ENCODE measurements at regions not wholly inside any gene's neighbourhood (a gene's known extent, or its start where the extent isn't known, plus 50 kb on each side); places are given as distances from the start of the nearest gene placed in this dataset.

- DNase-seq (ENCODE audit: low spot score) (no peak), ATAC-seq (ENCODE audit: low read depth) (no peak)
- H3K4me1 ChIP-seq (ENCODE audit: insufficient read depth, poor library complexity, severe bottlenecking), result peaks cover 17% of the 10 kb centered on the region
- no peak overlapping the region for H3K4me3 ChIP-seq (ENCODE audit: severe bottlenecking)
- no peak for TF ChIP-seq CTCF (IDR thresholded peaks at IDR 0.05; ENCODE audit: poor library complexity, severe bottlenecking)
- H3K36me3 ChIP-seq (ENCODE audit: low read depth), result no peaks in the 10 kb centered on the region
- no peaks in the 10 kb centered on the region for H3K27me3 ChIP-seq (ENCODE audit: insufficient read depth, poor library complexity, severe bottlenecking)
- no peak overlapping the region for H3K27ac ChIP-seq (ENCODE audit: poor library complexity, severe bottlenecking)
- H3K9me3 ChIP-seq (ENCODE audit: severe bottlenecking), result no peaks in the 10 kb centered on the region
Measured at GRCh38 chr4:30535255-30535654, 184.9 kb upstream of the PCDH7 start.

- no peaks in the 10 kb centered on the region for H3K9me3 ChIP-seq (ENCODE audit: severe bottlenecking)
Measured at GRCh38 chr4:30536231-30536630, 183.9 kb upstream of the PCDH7 start.

GRCh38 chr4:30537456-30537855, 182.7 kb upstream of the PCDH7 start:
- Histone ChIP-seq H3K36me3 (ENCODE audit: low read depth) (no peaks in the 10 kb centered on the region), H3K9me3 (ENCODE audit: severe bottlenecking) (no peaks in the 10 kb centered on the region), H3K27me3 (ENCODE audit: insufficient read depth, poor library complexity, severe bottlenecking) (no peaks in the 10 kb centered on the region), H3K4me1 (ENCODE audit: insufficient read depth, poor library complexity, severe bottlenecking) (peaks cover 17% of the 10 kb centered on the region), H3K4me3 (ENCODE audit: severe bottlenecking) (no peak overlapping the region), H3K27ac (ENCODE audit: poor library complexity, severe bottlenecking) (peak overlapping the region; percentile 23)
- ATAC-seq (ENCODE audit: low read depth) (peak; percentile 96), DNase-seq (ENCODE audit: low spot score) (no peak)
- no peak for TF ChIP-seq CTCF (IDR thresholded peaks at IDR 0.05; ENCODE audit: poor library complexity, severe bottlenecking)

More at GRCh38 chr4:30536231-30536630, 183.9 kb upstream of the PCDH7 start:
- no peak for ATAC-seq (ENCODE audit: low read depth)
- Histone ChIP-seq H3K36me3 (ENCODE audit: low read depth) (no peaks in the 10 kb centered on the region), H3K27me3 (ENCODE audit: insufficient read depth, poor library complexity, severe bottlenecking) (no peaks in the 10 kb centered on the region), H3K4me1 (ENCODE audit: insufficient read depth, poor library complexity, severe bottlenecking) (peaks cover 17% of the 10 kb centered on the region), H3K27ac (ENCODE audit: poor library complexity, severe bottlenecking) (no peak overlapping the region), H3K4me3 (ENCODE audit: severe bottlenecking) (no peak overlapping the region)
- no peak for TF ChIP-seq CTCF (IDR thresholded peaks at IDR 0.05; ENCODE audit: poor library complexity, severe bottlenecking)
- DNase-seq (ENCODE audit: low spot score), result no peak

GRCh38 chr4:30538794-30539193, 181.4 kb upstream of the PCDH7 start:
- Histone ChIP-seq H3K27me3 (ENCODE audit: insufficient read depth, poor library complexity, severe bottlenecking) (no peaks in the 10 kb centered on the region), H3K27ac (ENCODE audit: poor library complexity, severe bottlenecking) (no peak overlapping the region), H3K4me3 (ENCODE audit: severe bottlenecking) (no peak overlapping the region), H3K9me3 (ENCODE audit: severe bottlenecking) (no peaks in the 10 kb centered on the region), H3K4me1 (ENCODE audit: insufficient read depth, poor library complexity, severe bottlenecking) (peaks cover 17% of the 10 kb centered on the region), H3K36me3 (ENCODE audit: low read depth) (no peaks in the 10 kb centered on the region)
- ATAC-seq (ENCODE audit: low read depth) (no peak), DNase-seq (ENCODE audit: low spot score) (no peak)
- no peak for TF ChIP-seq CTCF (IDR thresholded peaks at IDR 0.05; ENCODE audit: poor library complexity, severe bottlenecking)

GRCh38 chr4:30543057-30543456, 177.1 kb upstream of the PCDH7 start:
- Histone ChIP-seq H3K9me3 (ENCODE audit: severe bottlenecking) (no peaks in the 10 kb centered on the region), H3K27ac (ENCODE audit: poor library complexity, severe bottlenecking) (no peak overlapping the region), H3K27me3 (ENCODE audit: insufficient read depth, poor library complexity, severe bottlenecking) (peaks cover 6% of the 10 kb centered on the region), H3K4me3 (ENCODE audit: severe bottlenecking) (no peak overlapping the region), H3K4me1 (ENCODE audit: insufficient read depth, poor library complexity, severe bottlenecking) (no peaks in the 10 kb centered on the region), H3K36me3 (ENCODE audit: low read depth) (no peaks in the 10 kb centered on the region)
- TF ChIP-seq CTCF (IDR thresholded peaks at IDR 0.05; ENCODE audit: poor library complexity, severe bottlenecking), result no peak
- no peak for ATAC-seq (ENCODE audit: low read depth)
- no peak for DNase-seq (ENCODE audit: low spot score)

Measured in RWPE2 (cell line).